Suprapubic skin (tissue), 4 donors: ENCODE measurements at regions not wholly inside any gene's neighbourhood (a gene's known extent, or its start where the extent isn't known, plus 50 kb on each side); places are given as distances from the start of the nearest gene placed in this dataset.

ENCODE experiments used
- EP300 ChIP-seq: sonication (generic); formaldehyde crosslinking; IDR thresholded peaks from one replicate; pipeline ENCODE4 v1.6.1; 2017; ENCODE audit warnings: antibody characterized with exemption
- POLR2A ChIP-seq, 2 donors: fragments of 450-650 bp; IDR thresholded peaks; one replicate each; pipeline ENCODE4 v1.6.1; 2017; ENCODE audit warnings: antibody characterized with exemption in 2 of 2, mild to moderate bottlenecking in 2 of 2, moderate library complexity in 2 of 2
- POLR2AphosphoS5 ChIP-seq, 3 donors: sonication (generic); formaldehyde crosslinking; IDR thresholded peaks; one replicate each; pipeline ENCODE4 v1.6.1; 2017; ENCODE audit warnings: antibody characterized with exemption in 3 of 3
- TF ChIP-seq, protein P1 (sequence below), 2 donors: fragments of 200-600 bp in 1 of 2; fragments of 450-650 bp in 1 of 2; sonication (generic) in 1 of 2; IDR thresholded peaks; one replicate each; pipeline ENCODE4 v1.5.1; 2016 to 2019; ENCODE audit warnings: antibody characterized with exemption in 2 of 2, mild to moderate bottlenecking in 1 of 2, moderate library complexity in 1 of 2

DNA sequence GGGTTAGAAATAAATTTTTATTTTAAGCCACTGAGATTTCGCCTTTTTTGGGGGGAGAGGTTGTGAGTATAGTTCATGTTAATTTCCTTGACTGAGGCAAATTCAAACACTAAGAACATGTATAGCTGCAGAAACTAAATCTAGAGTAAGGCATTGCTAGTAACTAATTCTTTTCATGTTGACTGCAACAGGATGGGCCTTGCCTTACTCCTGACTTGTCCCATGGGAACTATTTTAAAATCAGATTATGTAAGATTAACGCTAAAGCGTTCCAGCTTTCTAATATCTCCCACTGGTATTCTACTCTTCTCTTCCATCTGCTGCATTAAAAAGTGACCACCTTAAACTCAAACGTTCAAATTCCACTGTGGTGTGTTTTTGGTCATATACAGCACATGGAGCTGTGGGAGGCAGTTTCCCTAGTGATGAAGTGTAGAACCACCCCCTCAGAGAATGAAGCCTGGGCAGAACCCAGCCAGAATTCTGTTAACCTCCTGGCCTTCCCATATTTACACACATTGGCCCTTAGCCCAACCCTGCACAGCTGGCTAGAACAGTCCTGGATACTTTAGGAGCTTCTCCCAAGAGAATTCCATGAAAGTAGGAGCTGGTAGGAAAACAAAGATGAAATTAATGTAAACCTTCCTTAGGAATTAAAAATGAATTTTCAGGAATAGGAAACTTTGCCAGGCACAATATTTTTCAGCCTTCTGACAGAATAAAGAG is 687.8 kb downstream of the SLC4A3 start:
- TF ChIP-seq, protein P1, sequence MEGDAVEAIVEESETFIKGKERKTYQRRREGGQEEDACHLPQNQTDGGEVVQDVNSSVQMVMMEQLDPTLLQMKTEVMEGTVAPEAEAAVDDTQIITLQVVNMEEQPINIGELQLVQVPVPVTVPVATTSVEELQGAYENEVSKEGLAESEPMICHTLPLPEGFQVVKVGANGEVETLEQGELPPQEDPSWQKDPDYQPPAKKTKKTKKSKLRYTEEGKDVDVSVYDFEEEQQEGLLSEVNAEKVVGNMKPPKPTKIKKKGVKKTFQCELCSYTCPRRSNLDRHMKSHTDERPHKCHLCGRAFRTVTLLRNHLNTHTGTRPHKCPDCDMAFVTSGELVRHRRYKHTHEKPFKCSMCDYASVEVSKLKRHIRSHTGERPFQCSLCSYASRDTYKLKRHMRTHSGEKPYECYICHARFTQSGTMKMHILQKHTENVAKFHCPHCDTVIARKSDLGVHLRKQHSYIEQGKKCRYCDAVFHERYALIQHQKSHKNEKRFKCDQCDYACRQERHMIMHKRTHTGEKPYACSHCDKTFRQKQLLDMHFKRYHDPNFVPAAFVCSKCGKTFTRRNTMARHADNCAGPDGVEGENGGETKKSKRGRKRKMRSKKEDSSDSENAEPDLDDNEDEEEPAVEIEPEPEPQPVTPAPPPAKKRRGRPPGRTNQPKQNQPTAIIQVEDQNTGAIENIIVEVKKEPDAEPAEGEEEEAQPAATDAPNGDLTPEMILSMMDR (IDR thresholded peaks at IDR 0.05), result no peak
- no peak for TF ChIP-seq POLR2A (IDR thresholded peaks at IDR 0.05)
- TF ChIP-seq POLR2AphosphoS5 (IDR thresholded peaks at IDR 0.05), result no peak
- TF ChIP-seq EP300, result no peak
